ENCODE measurements at regions not wholly inside any gene's neighbourhood (a gene's known extent, or its start where the extent isn't known, plus 50 kb on each side); places are given as distances from the start of the nearest gene placed in this dataset.

- Histone ChIP-seq H2AK9ac (replicated peaks; ENCODE audit: low read depth, low read length, poor library complexity) (no peak overlapping the region), H3K9me3 (ENCODE audit: control insufficient read depth, insufficient read depth, low read length) (no peaks in the 10 kb centered on the region), H3K79me1 (ENCODE audit: low read depth in 1 of 2, low read length in 2 of 2) (no peaks in the 10 kb centered on the region), H4K91ac (ENCODE audit: insufficient read depth, low read depth, low read length) (no peak overlapping the region), H3K27ac (ENCODE audit: insufficient read depth, low read length) (no peak overlapping the region), H3K14ac (replicated peaks; ENCODE audit: low read depth, low read length) (no peak overlapping the region), H3K4me2 (ENCODE audit: low read depth, low read length) (no peak overlapping the region), H4K5ac (ENCODE audit: low read depth, low read length) (no peak overlapping the region), H3K9ac (ENCODE audit: low read depth, low read length) (no peak overlapping the region), H2BK5ac (ENCODE audit: low read depth, low read length, poor library complexity, severe bottlenecking) (no peak overlapping the region), H4K20me1 (ENCODE audit: insufficient read depth, low read length) (no peaks in the 10 kb centered on the region), H2AK5ac (ENCODE audit: low read depth, low read length) (no peak overlapping the region), H3K4me1 (ENCODE audit: control insufficient read depth, insufficient read depth, low read length) (no peaks in the 10 kb centered on the region), H3K36me3 (ENCODE audit: control insufficient read depth, insufficient read depth, low read length) (no peaks in the 10 kb centered on the region), H3K27me3 (ENCODE audit: control insufficient read depth, insufficient read depth, low read length) (no peaks in the 10 kb centered on the region; the same call in 1 of the 2 replicates), H2BK120ac (ENCODE audit: low read depth, low read length) (no peak overlapping the region), H3K9me1 (ENCODE audit: insufficient read depth, low read length) (no peaks in the 10 kb centered on the region), H2BK20ac (ENCODE audit: low read depth, low read length) (no peak overlapping the region), H4K8ac (ENCODE audit: low read depth in 2 of 2, low read length in 2 of 2) (no peak overlapping the region), H3K23ac (ENCODE audit: low read depth, low read length) (no peak overlapping the region), H2AFZ (replicated peaks; ENCODE audit: low read length, poor library complexity) (no peak overlapping the region), H3K4me3 (ENCODE audit: insufficient read depth, low read depth, low read length) (no peak overlapping the region), H3K18ac (ENCODE audit: low read depth, low read length) (no peak overlapping the region), H2BK15ac (ENCODE audit: low read depth, low read length) (no peak overlapping the region), H3K4ac (ENCODE audit: low read depth, low read length) (no peak overlapping the region), H3K56ac (ENCODE audit: extremely low read depth, insufficient read depth, low read length) (no peak overlapping the region)
- intact Hi-C loops (cut with micrococcal nuclease) (no loop called here), dilution Hi-C loops (cut with HindIII; ENCODE audit: low sequenced_read_pairs, unreplicated experiment) (no loop called here), in situ Hi-C loops (cut with MboI; ENCODE audit: low sequenced_read_pairs) (no loop called here)
- WGBS, 2 experiments (ENCODE audit: extremely low coverage in 2 of 2, insufficient read length in 1 of 2), result no CpG with 5 or more reads among the region's 1 CpG
- no peak for ATAC-seq (ENCODE audit: low read depth)
- TF ChIP-seq USF2 (IDR thresholded peaks at IDR 0.05; ENCODE audit: low read depth, low read length) (no peak), SMC3 (IDR thresholded peaks at IDR 0.05; ENCODE audit: low read depth, low read length) (no peak), CEBPB (IDR thresholded peaks at IDR 0.05; ENCODE audit: low read depth, low read length) (no peak), NFE2L2 (IDR thresholded peaks at IDR 0.05; ENCODE audit: low read depth, low read length) (no peak), FOS (IDR thresholded peaks at IDR 0.05; ENCODE audit: low read depth, low read length) (no peak), MAFK (IDR thresholded peaks at IDR 0.05; ENCODE audit: low read depth, low read length) (no peak), POLR2A (IDR thresholded peaks at IDR 0.05; ENCODE audit: low read depth, low read length) (no peak), MAZ (IDR thresholded peaks at IDR 0.05; ENCODE audit: borderline replicate concordance, low read depth, low read length) (no peak), RFX5 (IDR thresholded peaks at IDR 0.05; ENCODE audit: low read depth, low read length) (no peak), BHLHE40 (IDR thresholded peaks at IDR 0.05; ENCODE audit: low read depth, low read length) (no peak), CHD1 (IDR thresholded peaks at IDR 0.05; ENCODE audit: low read depth, low read length) (no peak), RAD21 (IDR thresholded peaks at IDR 0.05; ENCODE audit: low read length) (no peak)
- ChIA-PET POLR2A (ENCODE audit: unreplicated experiment) (no interaction called here), CTCF (interaction anchor here (0.6 kb wide), 1 partner anchor 86 kb away, joined by 3 read pairs; no protein-coding TSS in a partner anchor)
- BruUV-seq (replicated peaks), result no TSS peak
- DNase-seq, result no peak
Observed at GRCh38 chr20:7817286-7817685, 123.0 kb downstream of the HAO1 start.
